NCI-H2107 (cell line): ENCODE measurements at regions not wholly inside any gene's neighbourhood (a gene's known extent, or its start where the extent isn't known, plus 50 kb on each side); places are given as distances from the start of the nearest gene placed in this dataset.
"Not testable (repeated sequence)": the region's sequence is repeated elsewhere in the genome, so short reads cannot be mapped to it uniquely, and the experiment has no call there.

ENCODE experiments used
- DNase-seq: peaks from one replicate; lab custom pipeline; 2025; lab: John Stamatoyannopoulos, UW

- no peak for DNase-seq
These were observed 764.7 kb upstream of the KIF2B start for GRCh38 chr17:53058031-53058430.

- DNase-seq, result no peak
These were observed 775.9 kb upstream of the KIF2B start for GRCh38 chr17:53046781-53047180.

GRCh38 chr17:53039981-53040380 is 782.7 kb upstream of the KIF2B start:
- DNase-seq, result no peak

GRCh38 chr17:53033297-53033696 is 789.4 kb upstream of the KIF2B start:
- DNase-seq, result no peak

GRCh38 chr17:53032861-53033271 is 789.9 kb upstream of the KIF2B start:
- no peak for DNase-seq

DNA sequence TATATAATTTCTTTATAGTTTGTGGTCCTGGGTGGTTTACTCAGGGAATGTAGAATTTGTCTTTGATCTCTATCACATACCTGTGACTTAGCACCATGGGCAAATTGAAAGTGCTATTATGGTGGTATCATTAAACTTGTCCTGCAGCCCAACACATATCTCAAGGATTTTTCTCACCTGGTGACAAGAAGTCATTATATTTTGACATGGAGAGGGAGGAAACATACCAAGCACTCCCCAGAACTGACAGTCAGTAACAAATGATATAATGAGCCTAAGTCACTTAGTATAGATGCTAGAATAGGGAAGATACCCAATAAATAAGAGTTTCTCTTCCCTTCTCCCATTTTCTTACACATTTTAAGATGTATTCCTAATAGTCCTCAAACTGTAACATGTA is 805.5 kb upstream of the KIF2B start:
- DNase-seq, result no peak

GRCh38 chr17:53016085-53016484 is 806.6 kb upstream of the KIF2B start:
- DNase-seq, result no peak

GRCh38 chr17:53012364-53012763 is 810.4 kb upstream of the KIF2B start:
- DNase-seq, result no peak

GRCh38 chr17:53006006-53006405 is 816.7 kb upstream of the KIF2B start:
- no peak for DNase-seq

GRCh38 chr17:53004902-53005301 is 817.8 kb upstream of the KIF2B start:
- DNase-seq, result no peak

- no peak for DNase-seq
These were observed 826.8 kb upstream of the KIF2B start for GRCh38 chr17:52995881-52996280.

DNA sequence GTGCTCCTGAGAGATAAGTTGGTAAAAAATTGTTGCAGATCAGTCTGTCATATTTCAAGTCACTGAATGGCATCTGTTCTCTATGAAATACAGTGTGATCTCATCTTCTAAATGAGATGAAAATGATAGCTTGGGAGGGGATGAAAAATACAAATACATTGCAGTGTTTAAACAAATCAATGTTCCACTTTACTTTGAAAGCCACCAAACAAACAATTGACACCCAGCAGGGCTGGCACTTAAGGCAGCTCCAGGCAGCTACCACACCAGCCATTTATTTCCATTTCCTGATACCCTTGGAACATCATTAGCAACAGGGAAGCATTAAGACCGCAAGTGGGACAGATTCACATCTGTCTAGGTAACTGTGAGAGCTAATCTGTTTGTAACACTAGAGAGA is 827.6 kb upstream of the KIF2B start:
- no peak for DNase-seq

- DNase-seq, result no peak
These were observed 827.6 kb upstream of the CA10 start for GRCh38 chr17:52986056-52986662.

GRCh38 chr17:52982331-52982730 is 823.8 kb upstream of the CA10 start:
- no peak for DNase-seq

- no peak for DNase-seq
These were observed 821.4 kb upstream of the CA10 start for GRCh38 chr17:52979921-52980320.

DNA sequence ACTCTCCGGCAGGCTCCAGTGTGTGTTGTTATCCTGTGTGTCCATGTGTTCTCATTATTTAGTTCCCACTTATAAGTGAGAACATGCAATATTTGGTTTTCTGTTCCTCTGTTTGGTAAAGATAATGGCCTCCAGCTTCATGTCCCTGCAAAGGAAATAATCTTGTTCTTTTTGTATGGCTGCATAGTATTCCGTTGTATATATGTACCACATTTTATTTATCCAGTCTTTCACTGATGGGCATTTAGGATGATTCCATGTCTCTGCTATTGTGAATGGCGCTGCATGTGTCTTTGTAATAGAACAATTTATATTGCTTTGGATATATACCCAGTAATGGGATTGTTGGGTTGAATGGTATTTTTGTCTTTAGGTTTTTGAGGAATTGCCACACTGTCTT is 807.3 kb upstream of the CA10 start:
- DNase-seq, result no peak

- DNase-seq, result not testable (repeated sequence)
These were observed 803.2 kb upstream of the CA10 start for GRCh38 chr17:52961751-52962150.

DNA sequence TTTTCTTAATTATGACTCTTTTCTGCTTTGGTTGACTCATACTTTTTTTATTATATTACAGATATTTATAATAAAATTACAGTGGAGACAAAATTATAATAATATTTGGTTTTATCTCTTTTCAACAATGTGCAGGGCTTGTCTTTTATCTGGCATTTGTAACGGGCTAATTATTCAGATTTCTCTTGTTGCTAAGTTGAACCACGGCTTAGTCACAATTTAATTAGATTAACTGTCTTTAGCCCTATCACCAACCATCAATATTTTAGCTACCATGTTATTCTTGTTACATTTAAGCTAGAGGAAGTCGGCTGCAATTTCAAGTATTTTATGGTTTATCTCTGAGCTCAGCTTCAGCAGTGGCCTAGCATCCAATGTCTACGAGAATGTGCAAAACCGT is 798.9 kb upstream of the CA10 start:
- no peak for DNase-seq

GRCh38 chr17:52947418-52947817 is 788.9 kb upstream of the CA10 start:
- DNase-seq, result no peak

GRCh38 chr17:52938623-52939230 is 780.2 kb upstream of the CA10 start:
- DNase-seq, result no peak

- DNase-seq, result no peak
These were observed 772.1 kb upstream of the CA10 start for GRCh38 chr17:52930581-52930980.

DNA sequence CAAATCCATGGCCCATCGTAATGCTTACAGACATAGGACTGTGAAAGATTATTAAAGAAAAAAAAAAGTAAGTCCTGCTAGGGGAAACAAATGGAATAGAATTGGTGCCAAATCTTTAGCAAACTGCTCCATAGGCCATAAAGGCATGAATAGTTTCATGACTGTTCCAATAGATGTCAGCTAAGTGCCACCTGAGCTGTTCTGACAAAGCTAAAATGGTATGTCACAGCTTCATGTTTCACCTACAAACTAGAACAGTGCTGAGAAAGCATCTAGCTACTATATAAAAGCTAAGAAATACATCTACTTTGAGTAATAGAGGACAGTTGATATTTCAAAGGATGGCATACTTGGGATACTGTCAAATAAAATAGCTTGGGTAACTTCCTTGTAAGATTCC is 771.6 kb upstream of the CA10 start:
- no peak for DNase-seq

GRCh38 chr17:52923658-52924057 is 765.1 kb upstream of the CA10 start:
- DNase-seq, result no peak

DNA sequence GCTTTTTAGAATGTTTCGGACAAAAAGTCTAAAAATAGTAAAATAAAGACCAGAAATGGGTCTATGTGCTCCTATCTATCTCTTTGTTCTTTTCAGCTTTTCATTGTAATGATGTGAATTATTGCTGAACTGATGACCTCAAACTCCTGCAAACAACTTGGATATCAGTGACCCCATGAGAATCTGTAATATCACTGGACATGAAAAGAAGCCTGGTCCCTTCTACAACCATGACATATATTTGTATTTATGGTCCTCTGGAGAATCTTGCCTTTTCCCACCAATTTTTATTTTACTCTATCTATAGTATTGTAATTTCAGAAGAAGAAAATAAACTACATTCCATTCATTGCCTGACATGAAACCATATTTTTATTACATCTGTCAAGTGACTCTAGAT is 740.7 kb upstream of the CA10 start:
- no peak for DNase-seq
